GM12892 (cell line): ENCODE measurements at regions not wholly inside any gene's neighbourhood (a gene's known extent, or its start where the extent isn't known, plus 50 kb on each side); places are given as distances from the start of the nearest gene placed in this dataset.

Experiments used
- POLR2A ChIP-seq: IDR thresholded peaks from 2 replicates; pipeline ENCODE4 v1.6.1; 2011; ENCODE audit warnings: low read depth, low read length, control low read depth
- TAF1 ChIP-seq: IDR thresholded peaks from 2 replicates; pipeline ENCODE4 v1.6.1; 2011; ENCODE audit warnings: low read depth, mild to moderate bottlenecking, control low read depth, low read length, borderline replicate concordance

DNA sequence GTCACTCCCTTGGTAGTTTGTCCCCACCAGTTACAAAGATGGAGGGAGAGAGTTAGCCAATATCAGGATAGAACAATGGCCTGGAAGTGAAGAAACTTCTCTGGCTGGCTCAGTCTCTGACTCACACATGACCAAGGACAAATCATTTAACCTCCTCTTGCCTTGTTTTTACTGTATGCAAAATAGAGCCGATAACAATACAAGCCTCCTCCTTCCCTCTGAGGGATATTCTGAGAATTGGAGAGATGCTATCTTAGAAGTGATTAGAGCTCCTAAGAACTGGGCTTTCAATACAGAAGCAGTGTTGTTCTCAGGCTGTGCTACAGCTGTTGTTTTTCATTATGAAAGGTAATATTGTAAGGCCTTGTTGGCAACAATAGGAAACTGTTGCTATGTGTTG, 87.7 kb upstream of the EGR2 start:
- TF ChIP-seq POLR2A (no peak), TAF1 (no peak)
